CD14-positive monocyte (primary cell): ENCODE measurements at regions not wholly inside any gene's neighbourhood (a gene's known extent, or its start where the extent isn't known, plus 50 kb on each side); places are given as distances from the start of the nearest gene placed in this dataset.
"Not testable (repeated sequence)": the region's sequence is repeated elsewhere in the genome, so short reads cannot be mapped to it uniquely, and the experiment has no call there.

ENCODE experiments used
- DNase-seq, 3 donors: peaks; one replicate each; pipeline ENCODE4 v3.0.0-alpha.2; 2011 to 2022
- H2AFZ ChIP-seq: 2 replicates; pipeline ENCODE4 v1.6.0; 2012; ENCODE audit warnings: mild to moderate bottlenecking, low read depth, low read length, inconsistent platforms; ENCODE audit not compliant: insufficient read depth, poor library complexity, severe bottlenecking
- H3K27ac ChIP-seq, 2 donors: 1 replicate in 1 of 2; 2 replicates in 1 of 2; pipeline ENCODE4 v1.5.1; 2012 to 2013; ENCODE audit warnings: low read length in 2 of 2, control low read depth in 1 of 2, inconsistent platforms in 1 of 2, low read depth in 1 of 2, mild to moderate bottlenecking in 1 of 2
- H3K27me3 ChIP-seq, 2 donors: one replicate each; pipeline versions ENCODE4 v1.6.0 to v1.6.1; 2011 to 2013; ENCODE audit warnings: low read length in 2 of 2; ENCODE audit not compliant: control insufficient read depth in 2 of 2, insufficient read depth in 2 of 2
- H3K36me3 ChIP-seq, 2 donors: replicated peaks in 1 of 2; 1 replicate in 1 of 2; 2 replicates in 1 of 2; pipeline versions ENCODE4 v1.5.1 to v1.6.1; 2012 to 2013; ENCODE audit warnings: low read length in 2 of 2, control low read depth in 1 of 2, inconsistent platforms in 1 of 2, mild to moderate bottlenecking in 1 of 2; ENCODE audit not compliant: insufficient read depth in 2 of 2, control insufficient read depth in 1 of 2
- H3K4me1 ChIP-seq, 2 donors: 1 replicate in 1 of 2; 2 replicates in 1 of 2; pipeline versions ENCODE4 v1.5.1 to v1.6.1; 2012 to 2013; ENCODE audit warnings: low read length in 2 of 2, control low read depth in 1 of 2, inconsistent platforms in 1 of 2, mild to moderate bottlenecking in 1 of 2, moderate library complexity in 1 of 2; ENCODE audit not compliant: insufficient read depth in 2 of 2, control insufficient read depth in 1 of 2
- H3K4me2 ChIP-seq: replicated peaks from 2 replicates; pipeline ENCODE3; 2012; ENCODE audit warnings: low read length, moderate library complexity, mild to moderate bottlenecking; ENCODE audit not compliant: poor library complexity, severe bottlenecking; ENCODE audit errors: extremely low read depth
- H3K4me3 ChIP-seq, 3 experiments: fragments of 200-600 bp in 1 of 3; sonication (generic) in 1 of 3; replicated peaks in 1 of 3; 1 replicate in 2 of 3; 2 replicates in 1 of 3; pipeline ENCODE4 v1.5.1; 2011 to 2013; ENCODE audit warnings: low read length in 3 of 3, mild to moderate bottlenecking in 3 of 3, control low read depth in 2 of 3, low read depth in 2 of 3, inconsistent platforms in 1 of 3, moderate library complexity in 1 of 3
- H3K79me2 ChIP-seq: 2 replicates; pipeline ENCODE4 v1.6.0; 2012; ENCODE audit warnings: mild to moderate bottlenecking, control low read depth, inconsistent platforms, low read length, moderate library complexity; ENCODE audit not compliant: insufficient read depth
- H3K9ac ChIP-seq: 2 replicates; pipeline ENCODE4 v1.6.0; 2017; ENCODE audit warnings: low read length, mild to moderate bottlenecking; ENCODE audit not compliant: insufficient read depth, poor library complexity, severe bottlenecking
- H3K9me3 ChIP-seq, 2 donors: replicated peaks in 1 of 2; 1 replicate in 1 of 2; 2 replicates in 1 of 2; pipeline versions ENCODE4 v1.5.1 to v1.6.1; 2012 to 2013; ENCODE audit warnings: low read length in 2 of 2, control low read depth in 1 of 2; ENCODE audit not compliant: control insufficient read depth in 1 of 2, insufficient read depth in 1 of 2
- H4K20me1 ChIP-seq: 2 replicates; pipeline ENCODE4 v1.6.0; 2012; ENCODE audit warnings: mild to moderate bottlenecking, low read length, control low read depth, moderate library complexity; ENCODE audit not compliant: insufficient read depth
- H3K27ac Mint-ChIP-seq, 7 donors: one replicate each; pipeline ENCODE4 v1.8.0; 2020; ENCODE audit warnings: mild to moderate bottlenecking in 7 of 7, mixed read lengths in 7 of 7, moderate library complexity in 6 of 7, inconsistent platforms in 2 of 7
- H3K27me3 Mint-ChIP-seq, 3 donors: one replicate each; pipeline ENCODE4 v1.8.0; 2021 to 2022; ENCODE audit warnings: low read depth in 3 of 3, mild to moderate bottlenecking in 3 of 3, mixed read lengths in 3 of 3, moderate library complexity in 3 of 3, inconsistent platforms in 1 of 3
- H3K36me3 Mint-ChIP-seq, 2 donors: one replicate each; pipeline ENCODE4 v1.8.0; 2020; ENCODE audit warnings: mixed read lengths in 2 of 2, inconsistent platforms in 1 of 2, mild to moderate bottlenecking in 1 of 2
- H3K4me1 Mint-ChIP-seq: one replicate; pipeline ENCODE4 v1.8.0; 2020; ENCODE audit warnings: mild to moderate bottlenecking, mixed read lengths
- H3K4me3 Mint-ChIP-seq, 2 donors: one replicate each; pipeline ENCODE4 v1.8.0; 2020; ENCODE audit warnings: mild to moderate bottlenecking in 2 of 2, mixed read lengths in 2 of 2, moderate library complexity in 1 of 2
- H3K9me3 Mint-ChIP-seq, 7 donors: one replicate each; pipeline ENCODE4 v1.8.0; 2020 to 2022; ENCODE audit warnings: mixed read lengths in 7 of 7, mild to moderate bottlenecking in 6 of 7, moderate library complexity in 6 of 7, inconsistent platforms in 2 of 7
- WGBS: methylation state at CpG from one replicate; pipeline ENCODE4 v1.1.5; 2013; ENCODE audit warnings: missing lambda C conversion rate; ENCODE audit not compliant: insufficient coverage; 5-methylcytosine and 5-hydroxymethylcytosine counted together
- intact Hi-C, 2 donors: fragments of 100-400 bp; cut with micrococcal nuclease; formaldehyde crosslinking; loops; one replicate each; pipeline versions ENCODE4 v1.15.0 to v1.15.1; 2023
- TF ChIP-seq, protein P1 (sequence below): fragments of 200-600 bp; IDR thresholded peaks from one replicate; pipeline ENCODE4 v1.8.0; 2022; ENCODE audit warnings: antibody characterized with exemption, mild to moderate bottlenecking

DNA sequence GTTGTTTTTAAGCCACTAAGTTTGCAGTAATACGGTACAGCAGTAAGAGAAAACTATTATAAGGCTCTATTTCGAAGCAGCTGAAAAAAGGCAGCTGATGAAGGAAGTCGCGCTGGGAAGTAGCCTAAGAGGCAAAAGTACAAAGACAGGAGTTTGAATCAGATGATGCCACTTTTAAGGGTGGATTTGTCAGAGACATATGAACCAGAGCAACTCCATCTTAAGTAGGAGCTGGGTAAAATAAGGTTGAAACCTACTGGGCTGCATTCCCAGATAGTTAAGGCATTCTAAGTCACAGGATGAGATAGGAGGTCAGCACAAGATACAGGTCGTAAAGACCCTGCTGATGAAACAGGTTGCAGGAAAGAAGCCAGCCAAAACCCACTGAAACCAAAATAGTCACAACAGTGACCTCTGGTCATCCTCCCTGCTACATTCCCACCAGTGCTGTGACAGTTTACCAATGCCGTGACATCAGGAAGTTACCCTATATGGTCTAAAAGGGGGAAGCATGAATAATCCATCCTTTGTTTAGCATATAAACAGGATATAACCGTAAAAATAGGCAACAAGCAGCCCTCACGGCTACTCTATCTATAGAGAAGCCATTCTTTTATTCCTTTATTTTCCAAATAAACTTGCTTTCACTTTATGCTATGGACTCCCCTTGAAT, 91.8 kb upstream of the PRSS3 start:
- peak overlapping the region in 1 of 7 donors; percentile 26 for H3K27ac Mint-ChIP-seq

GRCh38 chr9:33705440-33705839, 89.9 kb upstream of the PRSS3 start:
- H3K36me3 Mint-ChIP-seq, H3K27ac Mint-ChIP-seq, H3K9me3 ChIP-seq, H3K36me3 ChIP-seq, H2AFZ ChIP-seq, DNase-seq, H3K4me2 ChIP-seq, H4K20me1 ChIP-seq, H3K27me3 Mint-ChIP-seq, H3K9me3 Mint-ChIP-seq, H3K79me2 ChIP-seq, intact Hi-C loops, H3K9ac ChIP-seq, H3K27me3 ChIP-seq, H3K4me3 Mint-ChIP-seq, H3K4me3 ChIP-seq, H3K4me1 ChIP-seq, H3K4me1 Mint-ChIP-seq, H3K27ac ChIP-seq: not testable (repeated sequence)
- 100% methylated on average over 2 of the region's 2 CpGs for WGBS

More for the DNA sequence above, 91.8 kb upstream of the PRSS3 start:
- Mint-ChIP-seq H3K4me3 (no peak overlapping the region), H3K9me3 (peaks cover 0 to 6% (median 3%) of the 10 kb centered on the region in 7 donors), H3K36me3 (no peaks in the 10 kb centered on the region), H3K27me3 (peaks cover 0 to 3% (median 2%) of the 10 kb centered on the region in 3 donors), H3K4me1 (peaks cover 9% of the 10 kb centered on the region)
- peaks cover 3 to 10% of the 10 kb centered on the region in 2 donors for H3K4me1 ChIP-seq
- H3K9ac ChIP-seq = no peak overlapping the region
- H4K20me1 ChIP-seq = no peaks in the 10 kb centered on the region
- no peaks in the 10 kb centered on the region for H3K27me3 ChIP-seq
- no peak overlapping the region for H3K27ac ChIP-seq
- no peaks in the 10 kb centered on the region for H3K9me3 ChIP-seq
- H2AFZ ChIP-seq = no peak overlapping the region
- no peaks in the 10 kb centered on the region for H3K79me2 ChIP-seq
- H3K4me2 ChIP-seq = no peak overlapping the region
- no peak overlapping the region for H3K4me3 ChIP-seq
- no peaks in the 10 kb centered on the region for H3K36me3 ChIP-seq
- intact Hi-C loops = no loop called here
- DNase-seq = peak in 2 of 3 donors; percentile 26 to 46
- WGBS = 89% methylated on average over 6 of the region's 8 CpGs
- TF ChIP-seq, protein P1, sequence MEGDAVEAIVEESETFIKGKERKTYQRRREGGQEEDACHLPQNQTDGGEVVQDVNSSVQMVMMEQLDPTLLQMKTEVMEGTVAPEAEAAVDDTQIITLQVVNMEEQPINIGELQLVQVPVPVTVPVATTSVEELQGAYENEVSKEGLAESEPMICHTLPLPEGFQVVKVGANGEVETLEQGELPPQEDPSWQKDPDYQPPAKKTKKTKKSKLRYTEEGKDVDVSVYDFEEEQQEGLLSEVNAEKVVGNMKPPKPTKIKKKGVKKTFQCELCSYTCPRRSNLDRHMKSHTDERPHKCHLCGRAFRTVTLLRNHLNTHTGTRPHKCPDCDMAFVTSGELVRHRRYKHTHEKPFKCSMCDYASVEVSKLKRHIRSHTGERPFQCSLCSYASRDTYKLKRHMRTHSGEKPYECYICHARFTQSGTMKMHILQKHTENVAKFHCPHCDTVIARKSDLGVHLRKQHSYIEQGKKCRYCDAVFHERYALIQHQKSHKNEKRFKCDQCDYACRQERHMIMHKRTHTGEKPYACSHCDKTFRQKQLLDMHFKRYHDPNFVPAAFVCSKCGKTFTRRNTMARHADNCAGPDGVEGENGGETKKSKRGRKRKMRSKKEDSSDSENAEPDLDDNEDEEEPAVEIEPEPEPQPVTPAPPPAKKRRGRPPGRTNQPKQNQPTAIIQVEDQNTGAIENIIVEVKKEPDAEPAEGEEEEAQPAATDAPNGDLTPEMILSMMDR = no peak
